Activated CD4-positive, CD25-positive, alpha-beta regulatory T cell treated with anti-CD3 and anti-CD28 coated beads, Interleukin-2, amount 50 U/mL, for 24 hours (primary cell): ENCODE measurements at regions not wholly inside any gene's neighbourhood (a gene's known extent, or its start where the extent isn't known, plus 50 kb on each side); places are given as distances from the start of the nearest gene placed in this dataset.

ENCODE experiments used
- ATAC-seq, 2 donors: fragments of 150-1000 bp; cut with Tn5 transposase; one replicate each; pipeline ENCODE4 v1.10.0; 2021; ENCODE audit warnings: mild to moderate bottlenecking in 1 of 2, moderate library complexity in 1 of 2

DNA sequence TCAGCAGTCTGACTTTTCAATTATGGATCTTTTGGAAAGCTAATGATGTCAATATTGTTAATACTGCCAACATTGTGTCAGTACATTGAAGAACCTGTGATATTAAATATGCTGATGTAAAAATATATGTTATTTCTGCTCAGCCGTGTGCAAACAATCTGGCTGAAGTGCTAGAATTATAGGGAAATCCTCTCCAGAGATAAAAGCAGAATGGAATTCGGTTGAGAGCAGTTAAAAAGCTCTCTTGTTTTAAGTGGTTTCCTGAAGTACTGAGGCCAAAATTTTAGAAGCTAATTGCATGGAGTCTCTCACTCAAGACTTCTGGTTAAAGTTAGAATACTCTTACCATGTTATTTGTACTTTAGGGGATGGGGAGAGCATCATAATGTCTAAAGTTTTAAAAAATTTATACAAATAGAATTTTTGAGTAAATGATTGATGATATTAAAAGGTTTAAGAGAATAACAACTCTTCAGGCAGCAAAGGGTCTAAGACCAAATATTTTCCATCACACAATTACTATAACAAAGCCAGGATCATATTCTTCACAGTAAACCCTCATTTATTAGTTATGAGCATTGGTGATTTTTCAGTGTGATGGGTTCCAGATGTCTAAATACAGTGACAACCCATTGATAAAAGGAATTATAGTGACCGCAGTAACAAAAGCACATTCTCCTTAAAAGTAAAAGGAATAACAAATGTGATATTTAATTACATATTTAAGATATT lies 834.2 kb upstream of the CXADR start:
- ATAC-seq = no peak

DNA sequence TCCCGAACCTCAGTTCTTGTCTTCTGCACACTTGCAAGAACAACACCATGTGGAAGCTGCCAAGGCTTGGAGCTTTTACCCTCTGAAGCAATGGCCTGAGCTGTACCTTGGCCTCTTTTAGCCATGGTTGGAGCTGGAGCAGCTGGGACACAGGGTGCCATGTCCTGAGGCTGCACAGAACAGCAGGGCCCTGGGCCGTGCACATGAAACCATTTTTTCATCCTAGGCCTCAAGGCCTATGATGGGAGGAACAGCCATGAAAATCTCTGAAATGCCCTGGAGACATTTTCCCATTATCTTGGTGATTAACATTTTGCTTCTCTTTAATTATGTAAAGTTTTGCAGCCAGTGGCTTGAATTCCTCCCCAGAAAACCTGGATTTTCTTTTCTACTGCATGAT lies 817.8 kb upstream of the CXADR start:
- ATAC-seq = no peak

DNA sequence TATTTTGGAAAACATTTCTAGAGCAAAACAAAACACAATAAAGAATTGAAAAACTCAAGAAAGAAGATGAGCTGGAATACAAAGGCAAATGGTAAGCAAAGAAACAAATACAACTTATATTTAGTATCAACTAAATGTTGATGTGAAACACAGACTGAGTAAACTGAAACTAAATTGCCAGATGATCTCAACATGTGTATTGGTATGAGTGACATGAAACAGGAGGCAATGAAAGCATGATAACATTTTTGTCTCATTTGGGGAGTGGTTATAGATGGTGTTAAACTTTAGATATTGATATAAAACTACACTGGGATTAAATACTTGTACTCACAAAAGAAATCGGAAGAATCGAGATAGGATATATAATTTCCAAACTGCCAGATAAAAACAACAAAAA lies 805.6 kb upstream of the CXADR start:
- ATAC-seq = no peak

DNA sequence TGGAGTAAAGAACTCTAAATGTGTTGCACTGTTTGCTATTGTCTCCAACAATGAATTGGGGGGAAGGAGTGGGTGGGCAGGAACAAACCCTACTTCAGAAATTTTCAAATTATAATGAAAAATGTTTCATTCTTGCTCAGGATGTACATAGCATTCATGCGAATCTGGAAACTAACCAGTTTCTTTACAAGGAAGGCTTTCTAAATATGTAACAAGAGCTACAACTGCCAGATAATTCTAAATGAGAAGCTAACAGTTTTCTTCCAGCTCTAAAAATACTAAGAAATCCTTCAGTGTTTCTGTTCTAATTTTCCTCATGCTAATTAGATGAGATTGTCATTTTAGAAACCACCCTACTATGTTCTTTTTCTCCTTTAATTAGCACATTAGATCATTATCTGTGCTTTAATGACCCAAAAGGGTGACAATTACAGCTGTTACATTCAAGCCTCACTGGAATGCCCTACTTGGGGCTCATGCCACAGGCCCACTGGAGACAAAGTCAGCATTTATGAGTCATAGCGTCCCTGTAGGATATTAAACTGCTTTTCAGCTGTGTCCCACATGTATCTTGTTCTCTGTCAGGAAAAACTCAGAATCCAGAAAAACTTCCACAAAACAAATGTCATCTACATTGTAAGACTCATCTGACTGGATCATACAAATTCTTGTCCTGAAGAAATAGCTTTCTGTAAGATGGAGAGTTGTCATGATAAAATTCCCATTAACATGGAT lies 804.6 kb upstream of the CXADR start:
- ATAC-seq = no peak

DNA sequence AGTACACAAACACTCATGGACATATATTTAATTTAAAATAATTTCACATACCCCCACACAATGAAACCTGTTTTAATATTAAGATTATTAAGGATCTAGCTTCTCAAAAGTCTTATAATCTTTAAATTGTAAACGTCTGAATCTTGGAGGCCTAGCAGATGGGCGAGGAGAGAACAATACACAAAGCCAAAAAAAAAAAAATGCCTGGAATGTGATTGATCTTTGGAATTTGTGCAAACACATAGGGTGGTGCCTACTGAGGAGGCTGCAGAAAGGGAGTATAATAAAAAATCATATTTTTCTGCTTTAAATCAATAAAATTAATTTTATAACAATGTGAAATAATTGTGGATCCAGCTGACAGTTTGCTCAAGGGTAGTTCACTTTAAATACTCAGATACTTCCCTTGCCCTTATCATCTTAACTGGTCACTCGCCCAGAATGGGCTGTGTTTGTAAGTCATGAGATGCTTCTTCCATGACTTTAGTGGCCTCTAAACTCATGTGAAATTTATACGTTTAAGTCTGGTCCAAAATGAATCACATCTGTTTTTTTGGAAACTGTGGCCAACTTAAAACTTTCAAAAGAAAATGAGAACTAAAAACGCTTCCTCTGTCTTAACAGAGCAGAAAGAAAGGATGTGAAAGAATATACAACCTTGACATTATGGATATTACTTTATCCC lies 802.8 kb upstream of the CXADR start:
- ATAC-seq = no peak

DNA sequence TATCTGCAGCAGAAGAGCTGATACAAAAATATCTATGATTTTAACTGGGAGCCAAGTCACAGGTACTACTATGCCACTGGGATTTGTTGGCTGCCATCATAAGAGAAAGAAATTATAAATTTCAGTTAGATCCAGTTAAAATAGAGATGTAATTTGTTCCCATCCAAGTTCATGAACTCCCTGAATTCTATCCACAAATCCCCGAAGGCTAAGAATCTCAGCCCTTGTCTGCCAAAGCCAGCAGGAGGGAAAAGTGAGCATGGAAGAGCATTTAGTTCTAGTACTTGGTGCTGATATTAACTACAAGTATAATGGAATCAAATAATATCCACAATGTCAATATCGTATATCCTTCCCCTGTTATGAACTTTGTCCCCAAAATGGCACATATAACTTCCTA lies 801.1 kb upstream of the CXADR start:
- no peak for ATAC-seq

DNA sequence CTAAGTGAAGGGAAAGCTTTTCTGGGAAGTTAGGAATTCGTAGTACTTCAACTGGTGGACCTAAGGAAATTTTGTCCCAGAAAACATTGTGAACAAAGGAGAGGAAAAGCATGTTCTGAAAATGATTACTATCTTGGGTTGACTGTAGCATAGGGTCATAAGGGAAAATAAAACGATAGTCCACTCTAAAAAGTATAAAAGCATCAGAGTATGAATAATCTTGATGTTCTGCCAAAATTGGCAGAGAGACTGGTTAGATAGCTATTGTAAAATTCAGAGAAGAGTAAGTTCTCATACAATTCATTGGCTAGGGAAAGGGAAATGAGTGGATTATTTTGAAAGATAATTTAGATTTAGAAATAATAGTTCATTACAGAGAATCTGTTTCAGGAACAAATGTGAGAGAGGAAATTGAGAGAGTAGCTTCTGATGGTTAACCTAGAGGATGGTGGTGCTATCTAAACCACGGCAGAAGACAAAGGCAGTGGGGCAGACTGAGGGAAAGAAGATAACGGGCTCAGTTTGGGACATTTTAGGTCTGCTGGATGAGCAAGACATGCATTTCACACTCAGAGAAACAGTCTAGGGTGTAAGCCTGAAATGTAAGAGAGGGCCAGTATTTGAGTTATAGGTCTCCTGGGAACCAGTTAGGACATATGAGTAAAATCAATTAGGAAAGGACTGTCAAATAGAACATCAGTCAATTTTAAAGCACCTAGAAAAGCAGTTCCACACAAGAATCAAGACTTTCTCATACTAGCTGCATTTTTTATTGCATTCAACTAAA lies 799.3 kb upstream of the CXADR start:
- no peak for ATAC-seq

DNA sequence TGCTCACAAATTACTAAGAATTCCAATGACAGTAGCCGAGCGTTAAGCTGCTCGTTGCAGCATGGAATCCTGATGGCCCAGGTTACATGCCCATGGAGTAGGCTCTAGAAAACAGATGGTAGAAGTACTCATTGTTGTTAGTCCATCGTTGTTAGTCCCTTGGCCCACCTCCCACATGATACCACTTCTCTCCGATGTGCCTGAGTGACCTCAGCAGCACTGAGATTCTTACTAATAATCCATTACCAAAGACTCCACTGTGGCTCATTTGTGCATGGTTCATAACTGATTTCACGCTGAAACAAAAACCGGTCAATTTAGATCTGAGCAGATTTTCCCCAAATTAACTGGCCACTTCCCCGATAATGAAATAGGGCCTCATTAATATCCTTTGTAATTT lies 772.3 kb upstream of the CXADR start:
- ATAC-seq = no peak

DNA sequence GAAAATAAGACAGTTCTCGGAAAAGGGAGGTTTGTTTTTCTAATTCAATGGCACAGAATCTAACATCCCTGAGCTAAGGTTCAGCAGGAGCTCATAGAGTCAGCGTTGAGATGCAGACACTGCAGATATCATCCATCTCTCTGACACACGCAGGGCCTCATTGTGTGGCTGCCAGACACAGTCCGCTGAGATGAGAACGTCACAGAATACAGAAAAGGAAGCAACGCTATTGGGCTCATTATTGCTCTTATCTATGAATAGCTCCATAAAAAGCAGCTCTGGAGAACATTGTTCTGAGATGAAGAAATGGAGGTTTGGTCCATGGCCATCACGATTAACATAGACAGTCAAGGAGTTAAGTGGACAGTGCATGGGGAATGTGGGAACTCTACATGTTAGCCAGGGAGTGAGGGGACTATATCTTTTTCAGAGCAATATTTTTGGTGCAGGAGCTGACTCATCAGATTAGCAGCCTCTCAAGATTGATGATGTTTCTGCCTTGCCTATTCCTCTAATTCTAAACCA lies 771.6 kb upstream of the CXADR start:
- no peak for ATAC-seq

DNA sequence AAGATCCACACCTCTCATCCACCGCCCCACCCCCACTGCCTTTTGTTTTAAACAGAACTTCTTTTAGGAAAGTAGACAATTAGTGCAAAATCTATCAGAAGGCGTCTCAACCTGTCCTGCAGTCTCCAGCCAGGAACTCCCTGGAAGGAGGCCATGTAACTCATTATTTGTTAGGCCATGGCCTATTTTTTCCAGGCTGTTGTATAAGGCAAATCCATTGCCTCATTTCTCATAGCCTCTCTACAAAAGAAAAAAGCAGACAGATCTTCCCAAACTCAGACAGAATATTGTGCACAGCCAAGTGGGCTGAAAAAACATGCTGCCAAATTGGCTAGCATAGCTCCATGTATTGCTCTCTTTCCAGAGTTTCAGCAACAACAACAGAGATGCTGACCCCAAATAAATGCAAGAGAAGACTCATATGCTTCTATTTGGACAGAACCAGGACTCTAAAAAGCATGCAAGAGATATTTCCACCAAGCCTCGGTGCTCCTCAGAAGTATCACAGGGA lies 770.7 kb upstream of the CXADR start:
- ATAC-seq = no peak

DNA sequence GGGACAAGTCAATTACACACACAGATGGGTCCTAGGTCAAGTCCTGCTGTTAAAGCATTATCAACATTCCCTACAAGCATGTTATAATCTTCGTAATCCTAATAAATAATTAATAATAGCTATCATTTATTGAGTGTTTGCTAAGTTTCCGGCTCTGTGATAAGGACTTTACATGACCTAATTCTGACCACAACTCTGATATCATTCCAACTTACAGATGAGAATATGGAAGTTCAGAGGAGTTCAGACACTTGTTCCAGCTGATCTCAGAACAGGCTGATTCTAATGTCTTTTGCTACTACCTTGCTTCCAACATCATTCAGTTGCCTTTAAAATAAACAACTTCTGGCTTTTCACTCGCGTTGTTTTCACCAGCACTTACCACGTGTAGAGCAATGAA lies 770.1 kb upstream of the CXADR start:
- no peak for ATAC-seq

DNA sequence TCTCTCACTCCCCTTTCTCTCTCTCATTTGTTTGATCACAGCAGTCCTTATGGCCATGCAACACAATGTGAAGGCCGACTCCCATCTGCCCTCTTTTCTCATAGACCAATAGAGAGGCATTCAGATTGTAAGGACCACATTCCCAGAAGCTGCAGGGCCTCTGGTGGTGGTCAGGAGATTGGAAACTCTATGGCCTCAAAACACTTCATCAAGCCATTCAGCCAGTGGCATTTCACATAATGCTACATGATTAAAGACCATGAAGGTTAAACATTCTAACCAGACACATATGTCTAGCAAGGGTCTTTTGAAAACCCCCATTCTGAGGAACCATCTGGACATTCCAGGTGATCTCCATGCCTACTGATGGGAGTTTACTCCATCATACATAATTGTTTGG lies 769.5 kb upstream of the CXADR start:
- no peak for ATAC-seq

DNA sequence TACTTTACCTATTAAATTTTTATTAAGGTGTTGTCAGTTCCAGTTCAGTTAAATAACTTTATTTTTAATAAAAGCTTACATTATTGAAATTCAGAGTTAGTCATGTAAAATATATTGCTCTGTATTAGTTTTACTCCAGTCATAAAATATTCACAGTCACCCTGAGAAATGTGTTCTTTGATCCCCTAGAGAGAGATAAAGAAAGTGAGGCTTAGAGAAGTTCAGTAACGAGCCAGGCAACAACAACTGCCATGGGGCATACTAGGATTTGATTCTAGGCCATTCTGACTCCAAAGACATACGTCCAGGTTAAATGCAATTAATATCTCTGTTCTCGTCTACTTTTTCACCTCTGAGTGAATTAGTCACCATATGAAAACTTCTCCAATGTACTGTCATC lies 761.9 kb upstream of the CXADR start:
- ATAC-seq = no peak

DNA sequence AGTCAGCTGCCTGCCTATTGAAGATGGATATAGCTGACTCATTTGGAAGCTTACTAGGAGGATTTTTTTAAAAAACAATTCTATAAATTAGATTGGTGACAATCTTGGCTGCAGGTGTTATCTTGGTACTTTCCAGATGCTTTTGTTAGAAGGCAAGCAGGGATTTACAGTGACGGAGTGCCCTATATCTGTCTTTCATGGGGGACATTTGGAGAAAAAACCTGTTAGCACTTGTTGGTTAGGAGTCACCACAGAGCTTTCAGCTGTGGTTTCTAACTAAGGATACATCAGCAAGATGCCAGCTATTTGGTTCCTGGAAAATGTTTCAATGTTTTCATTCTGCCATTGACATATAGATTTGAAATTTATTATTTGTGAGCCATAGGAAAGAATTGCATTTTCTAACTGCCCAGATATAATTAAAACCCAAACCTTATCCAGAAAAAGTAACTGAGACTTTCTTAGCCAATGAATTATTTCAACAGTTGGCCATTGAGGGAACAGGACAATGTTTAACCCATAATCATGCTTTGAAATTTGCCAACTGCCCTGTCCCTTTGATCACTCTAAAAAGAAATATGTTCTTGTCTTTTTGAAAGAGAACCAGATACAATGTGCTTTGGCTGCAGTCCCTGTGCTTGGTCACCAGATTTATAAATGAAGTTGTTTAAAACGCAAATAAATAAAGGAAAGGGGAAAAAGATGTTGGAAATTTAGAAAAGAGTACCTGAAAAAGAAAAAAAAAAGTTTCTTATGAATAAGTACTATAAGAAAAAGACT lies 761.0 kb upstream of the CXADR start:
- no peak for ATAC-seq

DNA sequence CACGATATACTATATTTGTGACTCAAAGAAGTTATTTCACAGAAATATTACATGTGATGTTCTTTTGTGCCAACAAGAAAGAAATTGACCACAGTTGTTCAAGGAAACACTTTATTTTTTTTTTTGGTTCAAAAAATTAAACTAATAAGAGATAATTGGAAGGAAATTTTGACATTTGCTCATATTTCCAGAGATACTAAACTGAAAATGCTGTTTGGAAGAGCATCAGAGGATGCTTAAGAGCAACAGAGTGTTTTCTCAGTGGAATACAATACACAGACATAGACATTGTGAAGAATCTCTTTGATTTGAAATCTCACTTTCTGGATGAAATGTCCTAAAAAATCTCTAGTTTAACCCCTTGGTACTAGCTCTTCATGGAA lies 760.4 kb upstream of the CXADR start:
- ATAC-seq = no peak

DNA sequence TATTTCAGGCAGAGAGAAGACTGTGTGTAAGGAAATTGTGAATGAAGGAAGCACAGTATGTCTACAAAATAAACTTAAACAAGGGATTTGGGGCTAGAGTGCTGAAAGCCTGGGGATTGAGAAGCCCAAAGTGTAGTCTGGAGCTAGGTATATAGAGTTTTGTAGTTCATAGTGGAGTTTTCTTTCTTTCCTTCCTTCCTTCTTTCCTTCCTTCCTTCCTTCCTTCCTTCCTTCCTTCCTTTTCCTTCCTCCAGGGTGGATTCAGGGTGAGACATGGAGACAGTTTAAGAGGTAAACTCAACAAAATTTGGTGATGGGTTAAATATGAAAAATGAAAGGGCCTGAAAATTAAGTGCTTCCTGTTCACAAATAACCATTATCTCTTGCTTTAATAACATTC lies 757.8 kb upstream of the CXADR start:
- no peak for ATAC-seq

DNA sequence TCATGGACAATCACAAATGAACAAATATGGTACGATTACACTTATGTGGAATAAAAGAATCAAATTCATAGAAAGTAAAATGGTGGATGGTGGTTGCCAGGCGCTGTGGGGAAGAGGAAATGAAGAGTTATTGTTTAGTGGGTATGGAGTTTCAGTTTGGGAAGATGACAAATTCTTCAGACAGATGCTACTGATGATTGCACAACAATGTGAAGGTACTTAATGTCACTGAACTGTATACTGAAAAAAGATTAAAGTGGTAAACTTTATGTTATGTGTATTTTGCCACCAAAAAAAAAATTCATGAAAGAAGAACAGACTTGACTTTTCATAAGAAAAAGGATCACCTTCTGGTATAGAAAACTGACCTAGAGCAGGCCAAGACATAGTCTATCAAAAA lies 745.6 kb upstream of the CXADR start:
- no peak for ATAC-seq

DNA sequence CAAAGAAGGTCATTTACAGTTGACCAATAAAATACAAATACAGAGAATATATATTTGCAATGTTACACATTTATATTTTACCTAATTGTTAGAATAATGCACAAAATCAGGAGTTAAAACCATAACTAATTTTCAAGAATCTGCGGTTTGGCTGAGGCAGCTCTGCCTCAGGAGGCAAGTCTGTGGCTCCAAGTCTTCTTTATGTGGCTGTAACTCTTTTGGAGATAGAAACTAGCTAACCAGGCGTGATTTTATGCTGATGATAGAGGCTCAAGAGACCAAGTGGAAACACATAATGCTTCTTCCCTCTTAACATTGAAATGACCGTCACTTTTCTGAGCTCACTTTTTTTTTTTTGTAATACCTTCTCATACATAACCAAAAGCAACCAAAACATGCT lies 744.7 kb upstream of the CXADR start:
- ATAC-seq = no peak

DNA sequence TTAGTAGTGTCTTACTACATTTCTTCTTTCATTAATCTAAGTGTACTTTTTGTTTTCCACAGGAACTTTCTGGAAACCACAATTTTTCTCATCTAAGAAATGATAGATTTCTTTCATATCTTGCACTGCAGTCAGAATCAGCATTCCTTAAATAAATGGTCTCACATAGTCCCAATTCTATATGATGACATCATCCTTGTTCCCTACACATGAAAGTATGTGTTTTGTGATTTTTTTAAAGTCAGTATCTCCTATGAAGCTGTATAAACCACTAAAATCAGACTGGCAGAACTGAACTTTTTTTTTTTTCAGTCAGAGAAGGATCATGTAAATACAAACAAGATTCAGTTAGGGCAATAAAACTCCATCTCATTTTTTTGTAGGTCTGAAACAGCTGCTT lies 742.6 kb upstream of the CXADR start:
- no peak for ATAC-seq

DNA sequence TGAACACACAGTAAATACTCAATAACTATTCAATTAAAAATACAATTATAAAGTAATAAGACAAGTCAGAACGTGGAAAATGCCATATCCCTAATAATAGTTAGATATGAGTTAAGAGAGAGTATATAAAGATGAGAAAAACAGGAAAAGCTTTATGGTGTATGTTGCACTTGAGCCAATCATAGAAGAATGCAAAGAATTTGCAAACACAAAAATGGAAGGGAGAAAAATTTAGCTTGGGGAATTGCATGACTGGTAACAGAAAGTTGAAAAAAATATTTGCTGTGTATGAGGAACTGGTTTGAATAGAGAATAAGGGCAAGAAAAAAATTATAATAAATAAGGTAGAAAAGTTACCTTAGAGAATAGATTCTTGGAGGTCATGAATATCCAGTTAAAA lies 739.6 kb upstream of the CXADR start:
- ATAC-seq = no peak

DNA sequence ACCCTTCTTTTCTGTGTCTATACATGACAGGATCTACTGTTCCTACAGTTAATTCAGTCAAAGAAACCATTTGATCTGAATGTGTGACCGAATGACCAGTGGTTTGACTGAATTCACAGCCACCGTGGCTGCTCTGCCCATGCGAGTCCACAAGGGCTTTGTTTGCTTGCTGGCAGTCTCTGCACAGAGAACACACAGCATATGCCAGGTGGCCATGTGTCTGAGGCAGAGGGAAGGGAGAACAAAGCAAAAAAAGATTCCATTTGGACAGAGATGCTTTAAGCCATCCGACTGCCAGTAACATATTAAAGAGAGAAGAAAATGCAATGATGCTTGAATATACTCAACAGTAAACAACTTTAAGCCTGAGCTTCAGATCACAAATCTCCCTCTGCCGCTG lies 737.8 kb upstream of the CXADR start:
- no peak for ATAC-seq
